ENCODE measurements at regions not wholly inside any gene's neighbourhood (a gene's known extent, or its start where the extent isn't known, plus 50 kb on each side); places are given as distances from the start of the nearest gene placed in this dataset.

DNA sequence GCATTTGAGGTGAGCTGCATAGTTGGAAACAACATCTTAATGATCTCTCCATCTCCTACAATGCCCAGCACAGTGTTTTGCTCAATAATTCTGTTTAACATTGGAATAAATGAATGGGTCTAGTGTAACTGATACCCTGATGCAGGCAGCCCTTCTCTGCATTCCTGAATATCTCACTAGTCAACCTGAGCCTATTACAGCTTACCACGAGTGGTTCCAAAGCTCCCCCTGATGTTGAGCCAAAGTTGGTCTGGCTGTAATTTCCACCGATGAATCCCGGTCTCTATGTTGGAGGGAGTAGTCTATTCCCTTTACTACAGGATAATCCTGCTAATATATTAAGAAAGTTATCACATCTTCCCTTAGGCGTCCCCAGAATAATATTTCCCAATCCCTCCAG lies 63.8 kb downstream of the ZBTB18 start:
- H3K36me3 ChIP-seq: no peaks in the 10 kb centered on the region
- intact Hi-C loops (cut with DNase I): no loop called here
- H3K4me1 ChIP-seq: no peaks in the 10 kb centered on the region
- TF ChIP-seq, protein P1, sequence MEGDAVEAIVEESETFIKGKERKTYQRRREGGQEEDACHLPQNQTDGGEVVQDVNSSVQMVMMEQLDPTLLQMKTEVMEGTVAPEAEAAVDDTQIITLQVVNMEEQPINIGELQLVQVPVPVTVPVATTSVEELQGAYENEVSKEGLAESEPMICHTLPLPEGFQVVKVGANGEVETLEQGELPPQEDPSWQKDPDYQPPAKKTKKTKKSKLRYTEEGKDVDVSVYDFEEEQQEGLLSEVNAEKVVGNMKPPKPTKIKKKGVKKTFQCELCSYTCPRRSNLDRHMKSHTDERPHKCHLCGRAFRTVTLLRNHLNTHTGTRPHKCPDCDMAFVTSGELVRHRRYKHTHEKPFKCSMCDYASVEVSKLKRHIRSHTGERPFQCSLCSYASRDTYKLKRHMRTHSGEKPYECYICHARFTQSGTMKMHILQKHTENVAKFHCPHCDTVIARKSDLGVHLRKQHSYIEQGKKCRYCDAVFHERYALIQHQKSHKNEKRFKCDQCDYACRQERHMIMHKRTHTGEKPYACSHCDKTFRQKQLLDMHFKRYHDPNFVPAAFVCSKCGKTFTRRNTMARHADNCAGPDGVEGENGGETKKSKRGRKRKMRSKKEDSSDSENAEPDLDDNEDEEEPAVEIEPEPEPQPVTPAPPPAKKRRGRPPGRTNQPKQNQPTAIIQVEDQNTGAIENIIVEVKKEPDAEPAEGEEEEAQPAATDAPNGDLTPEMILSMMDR (IDR thresholded peaks at IDR 0.05): no peak
- DNase-seq (ENCODE audit: low spot score in 2 of 2): no peak
- no peak overlapping the region for H3K4me3 ChIP-seq
- H3K9me3 ChIP-seq: no peaks in the 10 kb centered on the region
- no peaks in the 10 kb centered on the region for H3K27me3 ChIP-seq
- H3K27ac ChIP-seq: no peak overlapping the region

DNA sequence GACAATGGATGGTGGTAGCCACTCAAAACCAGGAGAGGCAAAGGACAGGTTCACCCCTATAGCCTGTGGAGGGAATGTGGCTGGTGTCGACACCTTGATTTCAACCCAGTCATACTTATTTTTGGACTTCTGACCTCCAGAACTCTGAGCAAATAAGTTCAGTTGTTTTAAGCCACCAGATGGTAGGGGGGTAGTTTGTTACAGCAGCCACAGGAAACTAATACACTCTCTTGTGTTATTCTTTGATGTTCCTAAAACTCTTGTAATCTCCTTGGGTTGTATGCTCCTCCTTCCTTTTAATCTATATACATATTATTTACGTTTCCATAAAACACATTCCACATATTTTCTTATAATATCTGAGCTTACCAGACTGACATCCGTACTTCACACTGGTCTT lies 65.9 kb downstream of the ZBTB18 start:
- Histone ChIP-seq H3K4me1 (no peaks in the 10 kb centered on the region), H3K9me3 (no peaks in the 10 kb centered on the region), H3K36me3 (no peaks in the 10 kb centered on the region), H3K4me3 (no peak overlapping the region), H3K27ac (no peak overlapping the region), H3K27me3 (no peaks in the 10 kb centered on the region)
- no peak for DNase-seq (ENCODE audit: low spot score in 2 of 2)
- intact Hi-C loops (cut with DNase I): no loop called here
- TF ChIP-seq, protein P1 (IDR thresholded peaks at IDR 0.05): no peak

DNA sequence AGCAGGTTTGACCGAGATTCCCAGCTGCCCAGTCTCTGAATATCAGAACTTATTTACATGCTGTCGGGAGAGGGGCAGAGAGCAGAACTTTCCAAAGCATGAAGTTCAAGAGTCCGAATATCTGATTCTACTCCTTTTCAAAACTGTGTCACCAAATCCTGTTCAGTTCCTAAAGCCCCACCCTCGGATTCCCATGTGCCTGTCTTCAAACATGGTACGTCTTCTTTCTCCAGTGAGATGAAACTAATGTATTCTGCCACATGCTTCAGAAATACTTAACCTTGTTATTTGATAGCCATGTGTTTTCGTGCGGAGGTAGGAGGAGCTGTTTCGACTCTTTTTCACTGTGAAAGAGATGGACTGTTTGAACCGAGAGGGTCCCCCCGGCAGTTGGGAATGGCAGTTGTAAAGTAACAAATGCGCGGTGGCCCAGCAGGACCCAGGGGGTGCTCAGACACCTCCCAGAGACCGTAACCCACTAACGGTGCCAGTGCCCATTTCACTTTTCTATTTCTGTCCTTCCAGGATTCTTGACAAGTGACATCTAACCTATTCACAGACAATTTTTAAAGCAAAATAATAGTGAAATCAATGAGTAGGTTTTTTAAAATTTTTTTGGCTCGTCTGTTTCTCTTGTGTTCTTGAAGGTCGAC lies 67.2 kb downstream of the ZBTB18 start:
- H3K4me1 ChIP-seq: no peaks in the 10 kb centered on the region
- no peak for DNase-seq (ENCODE audit: low spot score in 2 of 2)
- no peaks in the 10 kb centered on the region for H3K27me3 ChIP-seq
- H3K9me3 ChIP-seq: no peaks in the 10 kb centered on the region
- intact Hi-C loops (cut with DNase I): no loop called here
- H3K27ac ChIP-seq: no peak overlapping the region
- H3K36me3 ChIP-seq: no peaks in the 10 kb centered on the region
- TF ChIP-seq, protein P1 (IDR thresholded peaks at IDR 0.05): no peak
- no peak overlapping the region for H3K4me3 ChIP-seq

DNA sequence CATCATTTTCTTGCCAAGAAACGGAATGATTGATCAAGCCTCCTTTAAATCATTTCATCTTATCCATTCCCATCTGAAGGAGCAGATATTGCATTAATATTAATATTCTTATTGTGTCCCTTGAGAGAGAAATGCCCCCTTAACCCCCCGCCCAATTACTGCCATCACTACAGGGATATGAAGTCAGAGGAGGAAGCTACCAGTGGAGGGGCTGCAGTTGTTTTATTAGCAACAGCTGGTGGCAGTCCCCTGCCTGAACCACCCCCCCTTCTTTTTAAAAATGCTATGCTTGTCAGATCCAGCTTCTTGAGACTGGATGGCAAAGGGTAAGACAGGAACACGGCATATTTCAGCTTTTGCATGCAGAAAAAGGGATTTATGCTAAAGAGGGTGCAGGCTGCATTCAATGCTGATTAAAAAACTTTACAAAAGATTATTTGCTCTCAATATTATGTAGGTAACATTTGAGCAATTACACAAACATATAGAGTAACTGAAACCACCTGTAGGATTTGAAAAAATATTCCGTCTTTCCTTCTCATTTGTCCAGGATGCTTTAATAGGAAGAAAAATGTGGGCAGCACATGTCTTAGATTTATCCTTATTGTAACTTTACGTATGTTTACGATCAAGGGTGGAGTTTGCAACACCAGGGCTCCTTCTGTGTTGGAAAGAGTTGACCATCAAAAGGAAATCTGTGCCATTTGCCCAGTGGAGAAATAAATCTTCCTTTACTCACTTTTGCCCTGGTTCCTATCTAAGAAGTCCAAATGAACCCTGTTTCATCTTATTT lies 77.7 kb downstream of the ZBTB18 start:
- intact Hi-C loops (cut with DNase I): no loop called here
- Histone ChIP-seq H3K4me3 (no peak overlapping the region), H3K4me1 (no peaks in the 10 kb centered on the region), H3K27ac (no peak overlapping the region), H3K9me3 (peaks cover 0 to 9% of the 10 kb centered on the region in 2 donors), H3K27me3 (no peaks in the 10 kb centered on the region), H3K36me3 (no peaks in the 10 kb centered on the region)
- DNase-seq (ENCODE audit: low spot score in 2 of 2): no peak
- TF ChIP-seq, protein P1 (IDR thresholded peaks at IDR 0.05): no peak

DNA sequence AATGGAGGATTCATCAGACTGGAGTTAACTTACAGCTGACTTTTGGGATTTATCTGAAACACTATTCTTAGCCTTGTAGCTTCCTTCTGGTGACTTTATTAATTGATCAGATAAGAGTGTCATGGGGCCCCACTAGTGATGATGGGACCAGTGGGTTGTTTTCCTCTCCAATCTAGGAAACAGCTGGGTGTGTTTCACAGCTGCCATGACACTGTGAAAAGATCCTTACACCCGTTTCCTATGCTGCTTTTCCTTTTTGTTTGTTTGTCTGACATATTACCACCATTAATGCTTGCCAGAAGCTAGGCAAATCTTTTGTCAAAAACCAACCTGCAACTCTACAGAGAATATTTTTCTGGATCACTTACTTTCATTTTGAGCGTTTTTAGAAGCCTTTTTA lies 86.2 kb downstream of the ZBTB18 start:
- Histone ChIP-seq H3K36me3 (no peaks in the 10 kb centered on the region), H3K27ac (no peak overlapping the region), H3K27me3 (no peaks in the 10 kb centered on the region), H3K4me3 (no peak overlapping the region), H3K4me1 (no peaks in the 10 kb centered on the region), H3K9me3 (no peaks in the 10 kb centered on the region)
- intact Hi-C loops (cut with DNase I): no loop called here
- TF ChIP-seq, protein P1 (IDR thresholded peaks at IDR 0.05): no peak
- DNase-seq (ENCODE audit: low spot score in 2 of 2): no peak
